ENCODE measurements at regions not wholly inside any gene's neighbourhood (a gene's known extent, or its start where the extent isn't known, plus 50 kb on each side); places are given as distances from the start of the nearest gene placed in this dataset.

DNA sequence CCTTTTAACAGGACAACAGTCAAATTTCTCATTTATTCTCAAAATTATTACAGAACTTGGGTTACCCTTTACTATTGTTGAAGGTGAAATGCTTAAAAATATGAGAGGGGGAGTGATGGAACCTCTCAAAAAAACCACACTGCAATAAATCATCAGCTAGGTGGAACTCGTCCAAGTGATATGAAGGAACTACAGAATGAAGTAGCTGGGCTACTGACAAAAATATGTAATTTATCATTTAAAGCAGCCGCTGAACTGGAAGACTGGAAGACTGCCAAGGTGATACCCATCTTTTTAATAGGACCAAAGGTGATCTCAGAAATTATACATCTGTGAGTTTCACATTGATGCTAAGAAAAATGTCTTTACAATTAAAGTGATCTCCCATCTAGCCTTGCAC is 597.7 kb upstream of the TENM3 start:
- TF ChIP-seq, protein P1, sequence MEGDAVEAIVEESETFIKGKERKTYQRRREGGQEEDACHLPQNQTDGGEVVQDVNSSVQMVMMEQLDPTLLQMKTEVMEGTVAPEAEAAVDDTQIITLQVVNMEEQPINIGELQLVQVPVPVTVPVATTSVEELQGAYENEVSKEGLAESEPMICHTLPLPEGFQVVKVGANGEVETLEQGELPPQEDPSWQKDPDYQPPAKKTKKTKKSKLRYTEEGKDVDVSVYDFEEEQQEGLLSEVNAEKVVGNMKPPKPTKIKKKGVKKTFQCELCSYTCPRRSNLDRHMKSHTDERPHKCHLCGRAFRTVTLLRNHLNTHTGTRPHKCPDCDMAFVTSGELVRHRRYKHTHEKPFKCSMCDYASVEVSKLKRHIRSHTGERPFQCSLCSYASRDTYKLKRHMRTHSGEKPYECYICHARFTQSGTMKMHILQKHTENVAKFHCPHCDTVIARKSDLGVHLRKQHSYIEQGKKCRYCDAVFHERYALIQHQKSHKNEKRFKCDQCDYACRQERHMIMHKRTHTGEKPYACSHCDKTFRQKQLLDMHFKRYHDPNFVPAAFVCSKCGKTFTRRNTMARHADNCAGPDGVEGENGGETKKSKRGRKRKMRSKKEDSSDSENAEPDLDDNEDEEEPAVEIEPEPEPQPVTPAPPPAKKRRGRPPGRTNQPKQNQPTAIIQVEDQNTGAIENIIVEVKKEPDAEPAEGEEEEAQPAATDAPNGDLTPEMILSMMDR (IDR thresholded peaks at IDR 0.05), result no peak
- TF ChIP-seq POLR2A (IDR thresholded peaks at IDR 0.05), result no peak
